ENCODE measurements at regions not wholly inside any gene's neighbourhood (a gene's known extent, or its start where the extent isn't known, plus 50 kb on each side); places are given as distances from the start of the nearest gene placed in this dataset.

DNA sequence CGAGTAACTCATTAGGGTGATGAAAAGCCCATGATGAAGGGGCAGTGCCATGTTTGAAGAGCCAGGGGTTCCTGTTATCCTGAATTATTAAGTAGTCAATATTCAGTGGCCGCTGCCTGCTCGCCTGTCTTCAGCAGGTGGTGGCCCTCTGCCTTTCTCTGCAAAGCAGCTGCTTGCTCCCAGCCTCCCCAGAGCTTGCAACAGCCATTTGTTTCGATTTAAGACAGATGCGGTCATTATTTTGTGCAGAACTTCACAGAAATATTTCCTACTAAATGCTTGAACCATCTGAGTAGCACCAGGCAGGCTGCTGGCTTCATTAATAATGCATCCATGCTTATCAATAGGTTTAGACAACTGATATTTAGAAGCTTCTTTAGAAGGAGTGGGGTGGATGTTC is 104.3 kb upstream of the TTC29 start:
- H3K36me3 ChIP-seq, result no peaks in the 10 kb centered on the region
- no peak overlapping the region for H3K27ac ChIP-seq
- no peak for DNase-seq (ENCODE audit: low spot score in 2 of 2)

DNA sequence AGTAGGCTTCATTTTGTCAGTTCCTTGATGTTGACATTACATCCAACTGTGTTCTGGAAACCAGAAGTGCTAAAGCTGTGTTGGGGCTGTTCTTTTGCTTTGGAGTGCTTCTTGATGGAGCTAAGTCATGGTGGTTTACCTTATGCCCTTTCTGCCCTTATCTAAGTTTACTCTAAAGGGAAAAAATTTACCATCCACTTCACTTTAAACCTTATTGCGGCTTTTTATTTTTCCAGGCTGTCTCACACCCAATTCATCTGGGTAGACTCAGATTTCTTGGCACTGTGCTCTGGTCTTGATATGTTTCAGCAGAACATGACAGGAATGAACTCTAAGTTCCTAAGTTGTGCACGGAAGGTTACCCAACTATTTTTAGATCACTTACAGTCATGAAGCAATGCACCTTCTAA is 104.7 kb upstream of the TTC29 start:
- WGBS, 2 donors, result 61 to 67% methylated on average over 2 of the region's 2 CpGs
- no peak overlapping the region for H3K27ac ChIP-seq
- DNase-seq (ENCODE audit: low spot score in 2 of 2), result no peak
- TF ChIP-seq, protein P1, sequence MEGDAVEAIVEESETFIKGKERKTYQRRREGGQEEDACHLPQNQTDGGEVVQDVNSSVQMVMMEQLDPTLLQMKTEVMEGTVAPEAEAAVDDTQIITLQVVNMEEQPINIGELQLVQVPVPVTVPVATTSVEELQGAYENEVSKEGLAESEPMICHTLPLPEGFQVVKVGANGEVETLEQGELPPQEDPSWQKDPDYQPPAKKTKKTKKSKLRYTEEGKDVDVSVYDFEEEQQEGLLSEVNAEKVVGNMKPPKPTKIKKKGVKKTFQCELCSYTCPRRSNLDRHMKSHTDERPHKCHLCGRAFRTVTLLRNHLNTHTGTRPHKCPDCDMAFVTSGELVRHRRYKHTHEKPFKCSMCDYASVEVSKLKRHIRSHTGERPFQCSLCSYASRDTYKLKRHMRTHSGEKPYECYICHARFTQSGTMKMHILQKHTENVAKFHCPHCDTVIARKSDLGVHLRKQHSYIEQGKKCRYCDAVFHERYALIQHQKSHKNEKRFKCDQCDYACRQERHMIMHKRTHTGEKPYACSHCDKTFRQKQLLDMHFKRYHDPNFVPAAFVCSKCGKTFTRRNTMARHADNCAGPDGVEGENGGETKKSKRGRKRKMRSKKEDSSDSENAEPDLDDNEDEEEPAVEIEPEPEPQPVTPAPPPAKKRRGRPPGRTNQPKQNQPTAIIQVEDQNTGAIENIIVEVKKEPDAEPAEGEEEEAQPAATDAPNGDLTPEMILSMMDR (IDR thresholded peaks at IDR 0.05), result no peak
- no peak for TF ChIP-seq POLR2A (IDR thresholded peaks at IDR 0.05)
- no peak for TF ChIP-seq EP300 (IDR thresholded peaks at IDR 0.05)
- H3K4me3 ChIP-seq, result no peak overlapping the region
- H3K36me3 ChIP-seq, result no peaks in the 10 kb centered on the region
- H3K27me3 ChIP-seq, result no peaks in the 10 kb centered on the region
- peaks cover 0 to 5% (median 0%) of the 10 kb centered on the region in 4 donors for H3K4me1 ChIP-seq
- H3K9me3 ChIP-seq, result peaks cover 0 to 3% (median 0%) of the 10 kb centered on the region in 4 donors

More for the DNA sequence above, 104.3 kb upstream of the TTC29 start:
- Histone ChIP-seq H3K4me1 (peaks cover 0 to 5% (median 0%) of the 10 kb centered on the region in 4 donors), H3K9me3 (peaks cover 0 to 3% (median 0%) of the 10 kb centered on the region in 4 donors), H3K27me3 (no peaks in the 10 kb centered on the region), H3K4me3 (no peak overlapping the region)
- WGBS, 2 donors, result 81 to 82% methylated on average over 5 of the region's 5 CpGs
- TF ChIP-seq POLR2A (IDR thresholded peaks at IDR 0.05) (no peak), EP300 (IDR thresholded peaks at IDR 0.05) (no peak)
- TF ChIP-seq, protein P1 (IDR thresholded peaks at IDR 0.05), result no peak

DNA sequence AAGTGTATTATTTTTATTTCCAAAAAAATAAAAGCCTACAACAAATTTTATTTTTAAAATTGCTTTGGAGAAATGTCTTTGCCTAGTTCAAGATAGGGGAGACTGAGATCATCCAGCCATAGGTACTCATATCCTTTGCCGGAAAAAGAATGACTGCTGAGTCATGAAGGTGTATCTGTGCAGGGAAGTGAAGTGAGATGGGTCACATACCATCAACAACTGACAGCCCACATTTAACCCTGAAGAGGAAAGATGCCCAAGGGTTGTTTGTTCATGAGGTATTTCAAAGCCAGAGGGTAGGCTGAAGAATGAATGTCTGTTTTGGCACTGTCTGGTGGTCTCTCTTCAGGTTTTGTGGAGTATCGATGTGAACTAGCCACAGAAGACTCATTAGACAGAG is 106.7 kb upstream of the TTC29 start:
- no peaks in the 10 kb centered on the region for H3K36me3 ChIP-seq
- no peak overlapping the region for H3K4me3 ChIP-seq
- peaks cover 0 to 3% (median 0%) of the 10 kb centered on the region in 4 donors for H3K9me3 ChIP-seq
- H3K27ac ChIP-seq, result no peak overlapping the region
- H3K4me1 ChIP-seq, result peaks cover 0 to 14% (median 0%) of the 10 kb centered on the region in 4 donors
- WGBS, 2 donors, result 83 to 87% methylated on average over 2 of the region's 2 CpGs
- TF ChIP-seq, protein P1 (IDR thresholded peaks at IDR 0.05), result no peak
- TF ChIP-seq EP300 (IDR thresholded peaks at IDR 0.05) (no peak), POLR2A (IDR thresholded peaks at IDR 0.05) (no peak)
- no peak for DNase-seq (ENCODE audit: low spot score in 2 of 2)
- H3K27me3 ChIP-seq, result no peaks in the 10 kb centered on the region

DNA sequence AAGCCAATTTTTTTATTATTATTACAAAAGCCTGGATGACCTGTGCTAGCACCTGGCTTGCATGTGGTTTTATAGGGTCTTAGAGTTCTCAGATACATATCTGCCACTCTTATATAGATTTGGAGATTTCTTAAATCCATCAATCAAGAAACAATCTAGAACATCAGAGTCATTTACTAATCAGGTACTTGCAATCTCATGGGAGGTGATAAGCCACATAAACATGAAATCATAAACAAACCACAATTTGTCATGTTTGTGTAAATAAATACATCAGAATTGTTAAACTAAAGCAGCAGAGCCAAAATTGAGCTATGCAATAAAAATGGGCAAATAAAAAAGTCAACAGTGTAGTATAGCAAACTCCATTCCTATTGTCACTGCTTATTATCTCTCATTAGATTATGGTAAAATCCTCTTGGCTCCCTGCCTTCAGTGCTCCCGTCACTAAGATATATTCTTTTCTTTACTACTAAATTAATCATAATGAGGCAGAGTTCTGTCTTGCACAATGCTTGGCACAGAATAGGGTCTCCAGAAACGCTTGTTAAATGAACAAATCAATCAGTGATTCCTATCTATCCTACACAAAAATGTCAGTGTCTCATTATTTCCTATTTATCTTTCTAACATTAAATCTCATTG is 108.7 kb upstream of the TTC29 start:
- Histone ChIP-seq H3K4me3 (no peak overlapping the region), H3K27me3 (no peaks in the 10 kb centered on the region), H3K27ac (no peak overlapping the region), H3K9me3 (peaks cover 0 to 3% (median 0%) of the 10 kb centered on the region in 4 donors), H3K36me3 (no peaks in the 10 kb centered on the region), H3K4me1 (peaks cover 0 to 30% (median 0%) of the 10 kb centered on the region in 4 donors)
- WGBS, 2 donors, result 70 to 85% methylated on average over 2 of the region's 2 CpGs
- no peak for DNase-seq (ENCODE audit: low spot score in 2 of 2)
- TF ChIP-seq EP300 (IDR thresholded peaks at IDR 0.05) (no peak), POLR2A (IDR thresholded peaks at IDR 0.05) (no peak)
- TF ChIP-seq, protein P1 (IDR thresholded peaks at IDR 0.05), result no peak

DNA sequence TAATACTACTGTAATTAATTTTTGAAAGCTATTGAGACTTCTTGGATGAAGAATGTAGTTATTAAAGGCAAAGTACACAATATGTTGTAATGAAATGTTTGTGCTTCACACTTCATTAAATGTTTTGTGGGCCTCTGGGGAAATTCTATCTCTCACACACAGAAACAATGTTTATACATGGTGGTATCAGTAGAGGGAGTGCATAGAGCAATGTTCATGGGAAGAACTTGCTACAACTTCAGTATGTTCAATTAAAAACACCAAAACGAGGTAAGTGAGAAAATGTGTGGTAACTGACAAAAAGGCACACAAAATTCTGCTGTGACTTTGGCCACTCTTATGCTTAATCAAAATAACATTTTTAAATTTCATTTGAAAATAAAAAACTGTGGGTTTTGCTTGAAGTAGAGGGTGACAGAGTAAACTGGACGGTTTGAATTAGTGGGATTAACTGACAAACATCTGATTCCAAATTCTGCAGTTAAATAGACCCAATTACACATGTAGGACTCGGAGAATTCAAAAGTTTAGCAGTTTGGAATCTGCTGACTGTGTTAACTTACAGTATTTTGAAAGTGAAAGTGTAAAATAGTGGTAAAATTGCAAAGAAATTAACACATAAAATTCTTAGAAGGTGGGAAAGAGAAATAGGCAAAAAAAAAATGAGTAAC is 111.4 kb upstream of the TTC29 start:
- peak overlapping the region in 3 of 4 donors; percentile 13 to 74 (median 62) for H3K27ac ChIP-seq
- peak overlapping the region; percentile 16 to 43 (median 34) for H3K4me3 ChIP-seq
- H3K36me3 ChIP-seq, result no peaks in the 10 kb centered on the region
- H3K27me3 ChIP-seq, result no peaks in the 10 kb centered on the region
- no peaks in the 10 kb centered on the region for H3K9me3 ChIP-seq
- WGBS, 2 donors, result 19 to 26% methylated on average over 3 of the region's 3 CpGs
- TF ChIP-seq POLR2A (IDR thresholded peaks at IDR 0.05), result no peak
- TF ChIP-seq EP300 (IDR thresholded peaks at IDR 0.05), result no peak
- TF ChIP-seq, protein P1 (IDR thresholded peaks at IDR 0.05), result no peak
- DNase-seq (ENCODE audit: low spot score in 2 of 2), result no peak
- peaks cover 0 to 42% (median 0%) of the 10 kb centered on the region in 4 donors for H3K4me1 ChIP-seq

All from tibial nerve (tissue), 4 donors.